HG02759 (cell line): ENCODE measurements at regions not wholly inside any gene's neighbourhood (a gene's known extent, or its start where the extent isn't known, plus 50 kb on each side); places are given as distances from the start of the nearest gene placed in this dataset.

Source experiments
- ATAC-seq: cut with Tn5 transposase; IDR thresholded peaks from one replicate; pipeline ENCODE4 v1.9.1; 2021; ENCODE audit warnings: mild to moderate bottlenecking, moderate library complexity; ENCODE audit not compliant: unreplicated experiment

- no peak for ATAC-seq
These were observed 1658.0 kb downstream of the STIM2 start for GRCh38 chr4:28518561-28519165.

GRCh38 chr4:28523681-28524190 lies 1663.1 kb downstream of the STIM2 start:
- ATAC-seq: no peak

- ATAC-seq: no peak
These were observed 1675.5 kb downstream of the STIM2 start for GRCh38 chr4:28536124-28536523.

- no peak for ATAC-seq
These were observed 1685.3 kb downstream of the STIM2 start for GRCh38 chr4:28545986-28546385.

- no peak for ATAC-seq
These were observed 1687.5 kb downstream of the STIM2 start for GRCh38 chr4:28548136-28548535.

- no peak for ATAC-seq
These were observed 1688.0 kb downstream of the STIM2 start for GRCh38 chr4:28548594-28548993.

DNA sequence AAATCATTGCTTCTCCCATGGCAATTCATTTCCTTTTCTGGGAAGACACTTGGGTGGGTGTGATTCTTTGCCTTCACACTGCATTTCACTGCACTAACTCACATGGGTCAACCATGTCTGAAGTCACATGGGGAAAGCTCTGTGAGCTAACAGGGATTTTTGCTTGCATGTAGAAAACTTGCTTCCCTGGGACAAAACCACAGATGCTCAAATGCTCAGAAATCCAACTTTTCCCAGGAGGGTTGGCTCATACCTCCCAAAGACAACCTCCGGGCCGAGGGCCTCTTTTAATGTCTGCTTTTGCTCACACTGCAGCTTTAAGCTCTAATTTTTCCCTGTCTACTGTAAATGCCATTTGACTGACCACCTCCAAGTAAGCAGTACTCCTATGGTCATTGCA lies 1695.2 kb downstream of the STIM2 start:
- no peak for ATAC-seq

DNA sequence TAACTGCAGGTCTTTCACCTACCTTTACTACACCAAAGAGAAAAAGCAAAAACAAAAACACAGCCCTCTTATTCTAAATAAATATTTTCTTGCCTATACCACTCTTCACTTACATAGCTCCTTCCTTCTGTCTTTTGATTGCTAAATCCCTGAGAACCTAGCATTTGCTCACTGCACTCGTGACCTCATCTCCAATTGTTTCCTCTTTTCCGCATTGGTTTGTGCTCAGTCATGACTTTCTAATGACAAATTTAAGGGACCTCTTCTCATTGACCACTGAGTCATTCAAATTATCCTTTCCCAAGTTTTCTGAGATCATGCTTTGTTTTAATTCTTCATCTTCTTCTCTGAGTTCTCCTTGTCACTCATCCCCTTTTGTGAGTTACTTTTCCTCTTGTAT lies 1697.1 kb downstream of the STIM2 start:
- no peak for ATAC-seq

DNA sequence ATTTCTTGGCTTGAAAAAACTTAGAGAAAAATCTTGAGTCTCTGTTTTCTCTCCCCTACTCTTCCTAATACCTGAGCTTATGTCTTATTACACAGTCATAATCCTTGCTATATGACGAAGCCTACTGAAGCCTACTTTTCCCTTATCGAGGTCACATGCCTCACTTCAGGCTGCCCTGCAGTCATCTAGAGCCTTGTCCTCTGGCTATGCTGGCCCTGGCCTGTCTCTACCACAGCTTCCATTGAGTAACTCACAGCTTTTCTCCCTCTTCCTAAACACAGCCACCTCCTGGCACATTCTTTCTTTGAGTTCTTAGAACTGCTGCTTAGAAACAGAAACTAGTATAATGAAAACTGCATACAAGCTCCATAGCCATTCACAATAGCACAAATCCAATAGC lies 1698.3 kb downstream of the STIM2 start:
- no peak for ATAC-seq

DNA sequence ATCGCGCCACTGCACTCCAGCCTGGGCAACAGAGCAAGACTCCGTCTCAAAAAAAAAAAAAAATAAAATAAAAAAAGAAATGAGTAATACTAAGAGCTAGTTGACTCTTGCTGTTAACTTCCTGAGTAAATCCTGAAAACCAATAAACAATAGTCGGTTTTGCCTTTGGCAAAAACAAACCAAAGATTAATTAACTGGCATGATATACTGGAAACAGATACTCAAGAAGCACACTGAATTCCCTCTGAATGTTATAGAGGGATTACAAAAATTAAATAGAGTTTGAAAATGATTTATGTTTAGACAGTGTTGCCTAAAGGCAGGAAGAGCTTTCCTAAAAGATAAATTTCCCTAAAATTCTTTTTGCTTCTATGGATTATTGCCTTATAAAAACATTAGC lies 1702.3 kb downstream of the STIM2 start:
- no peak for ATAC-seq

DNA sequence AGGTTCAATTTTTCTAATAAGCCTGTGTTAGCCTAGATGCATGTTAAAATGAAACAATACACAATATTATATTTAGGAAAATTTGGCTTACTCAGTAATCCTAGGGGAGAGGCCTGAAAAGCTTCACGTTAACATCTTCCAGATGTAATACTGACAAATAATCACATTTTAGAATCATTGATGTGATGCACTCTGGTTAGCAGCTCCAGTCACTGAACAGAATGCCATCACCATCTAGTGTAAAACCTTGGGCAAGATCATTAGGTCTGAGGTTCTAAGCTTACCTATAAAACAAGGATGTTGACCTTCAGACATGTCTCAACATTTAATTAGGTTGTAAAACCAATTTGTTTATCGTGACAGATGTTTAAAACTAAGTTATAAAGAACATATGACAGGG lies 1704.8 kb downstream of the STIM2 start:
- ATAC-seq: no peak

DNA sequence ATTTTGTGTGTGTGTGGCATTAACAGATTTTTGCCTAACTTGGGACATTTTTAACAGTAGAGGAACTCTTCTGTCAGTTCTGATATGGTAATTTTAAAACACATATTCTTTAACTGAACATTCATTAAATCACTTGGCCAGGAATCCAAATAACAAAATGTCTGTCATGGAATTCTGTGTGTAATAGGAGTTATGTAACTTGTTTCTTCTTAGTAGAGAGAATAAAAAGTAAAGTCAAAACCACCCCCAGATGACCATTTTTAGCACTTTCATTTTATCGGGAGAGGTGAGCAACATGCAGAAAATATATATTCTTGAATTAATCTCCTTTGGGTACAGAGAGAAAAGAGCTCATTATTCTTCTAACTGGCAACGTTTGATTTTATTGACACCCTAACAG lies 1740.3 kb downstream of the STIM2 start:
- no peak for ATAC-seq

- ATAC-seq: no peak
These were observed 1761.0 kb downstream of the STIM2 start for GRCh38 chr4:28621591-28621990.

- ATAC-seq: no peak
These were observed 1776.3 kb downstream of the STIM2 start for GRCh38 chr4:28636971-28637370.

DNA sequence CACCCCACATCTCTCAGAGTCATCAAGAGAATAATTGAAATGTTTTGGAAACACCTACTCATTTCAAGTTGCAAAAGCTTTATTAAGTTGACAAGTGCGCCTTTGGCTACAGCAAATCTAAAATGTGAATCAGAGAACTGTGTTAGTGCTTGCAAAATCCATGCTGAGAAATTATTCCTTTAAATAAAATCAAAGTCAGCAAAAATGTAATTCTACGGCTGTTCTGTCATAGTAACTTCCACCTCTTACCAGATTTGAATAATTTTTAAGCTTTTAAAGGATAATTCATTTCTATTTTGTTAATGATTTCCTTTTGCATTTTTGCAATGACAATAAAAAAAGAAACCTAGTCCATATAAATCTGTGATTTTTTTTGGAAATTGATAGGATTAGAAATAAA lies 1779.1 kb downstream of the STIM2 start:
- no peak for ATAC-seq

DNA sequence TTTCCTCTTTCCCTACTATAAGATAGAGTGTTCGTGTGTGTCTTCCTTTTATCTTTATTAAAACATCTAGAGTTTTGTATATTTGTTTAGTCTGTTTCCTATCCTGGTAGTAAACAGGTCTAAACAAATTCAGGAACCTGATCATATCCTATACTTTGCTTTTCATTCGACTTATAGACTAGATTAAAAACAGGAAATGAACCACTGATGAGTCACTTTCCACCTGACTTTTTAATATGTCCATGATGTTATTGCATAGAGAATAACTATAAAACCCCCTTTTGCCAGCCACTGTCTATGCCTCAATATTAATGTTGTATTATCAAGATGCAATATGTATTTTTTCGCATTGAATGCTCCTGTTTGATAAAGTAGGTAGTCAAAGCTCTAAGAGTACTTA lies 1794.0 kb downstream of the STIM2 start:
- ATAC-seq: no peak

DNA sequence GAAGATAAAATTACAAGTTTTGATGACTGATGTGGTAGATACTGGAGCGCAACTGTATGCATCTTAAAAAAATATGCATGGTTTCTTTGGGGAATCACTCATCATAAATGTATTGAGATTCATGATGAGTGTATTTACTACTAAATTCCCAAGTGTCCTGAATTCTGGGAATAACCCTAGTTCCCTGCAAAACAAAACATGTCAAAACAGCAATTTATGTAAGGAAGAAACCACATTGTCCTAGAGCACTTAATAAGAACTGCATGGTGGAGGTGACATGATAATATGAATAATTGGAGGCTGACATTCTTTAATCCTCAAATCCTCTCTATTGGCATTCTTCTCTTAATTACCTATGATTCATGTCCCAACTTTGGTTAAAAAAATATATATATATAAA lies 1804.7 kb downstream of the STIM2 start:
- no peak for ATAC-seq

DNA sequence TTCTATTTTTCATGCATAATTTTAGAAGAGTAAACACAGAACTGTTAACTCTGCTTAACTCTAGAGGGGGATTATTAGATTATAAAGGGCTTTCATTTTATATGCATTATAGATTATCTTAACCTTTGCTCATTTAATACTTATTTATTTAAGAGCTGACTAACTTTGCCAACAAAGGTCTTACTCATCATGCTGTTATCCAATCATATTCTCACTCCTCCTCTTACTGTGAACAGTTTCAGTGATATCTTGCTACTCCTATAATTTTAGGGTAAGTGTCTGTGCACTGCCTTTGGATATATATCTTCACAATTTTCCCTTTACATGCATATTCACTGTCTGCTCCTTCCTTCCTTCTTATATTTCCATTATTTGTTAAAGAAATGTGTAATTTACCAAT lies 1814.9 kb downstream of the STIM2 start:
- no peak for ATAC-seq

DNA sequence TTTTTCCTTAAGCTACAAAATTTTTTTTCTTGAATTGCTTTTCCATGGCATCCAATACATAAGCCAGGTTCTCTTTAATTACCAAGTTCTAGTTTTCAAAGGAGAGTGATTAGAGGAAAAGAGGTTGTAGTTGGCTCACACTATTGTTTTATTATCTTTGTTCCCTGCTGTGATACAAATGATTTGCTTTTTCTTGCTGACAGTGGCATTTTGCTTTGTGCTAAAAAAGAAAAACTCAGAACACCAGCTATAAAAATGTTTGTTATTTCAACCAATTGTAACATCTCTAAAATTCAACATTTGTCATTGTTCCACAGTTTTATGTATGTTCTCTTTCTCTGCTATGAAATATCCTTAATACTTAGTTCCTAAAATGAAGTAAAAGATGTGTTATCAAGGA lies 1817.2 kb downstream of the STIM2 start:
- ATAC-seq: no peak

- ATAC-seq: no peak
These were observed 1822.2 kb downstream of the STIM2 start for GRCh38 chr4:28682847-28683246.

- no peak for ATAC-seq
These were observed 1826.0 kb downstream of the STIM2 start for GRCh38 chr4:28686618-28687017.

GRCh38 chr4:28690890-28691289 lies 1830.2 kb downstream of the STIM2 start:
- no peak for ATAC-seq

DNA sequence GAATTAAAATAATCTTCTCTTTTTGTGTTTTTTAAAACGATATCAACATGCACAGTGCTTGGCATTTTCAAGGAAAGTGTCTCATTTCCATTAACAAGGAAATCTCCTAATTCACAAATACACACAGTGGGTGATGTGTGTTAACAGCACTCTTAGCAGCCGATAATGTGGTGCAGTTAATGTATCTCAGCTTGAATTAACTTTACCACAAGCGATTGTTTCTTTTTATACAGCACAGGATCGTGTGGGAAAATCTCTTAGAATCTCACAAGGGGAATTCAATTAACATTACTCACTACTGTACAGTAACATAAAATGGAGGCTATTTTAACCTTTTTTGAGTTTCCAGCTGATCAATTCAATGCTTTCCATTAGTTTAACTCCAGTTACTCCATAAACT lies 1841.9 kb downstream of the STIM2 start:
- ATAC-seq: no peak
